Muscle of arm (tissue), 1 donor: ENCODE measurements at regions not wholly inside any gene's neighbourhood (a gene's known extent, or its start where the extent isn't known, plus 50 kb on each side); places are given as distances from the start of the nearest gene placed in this dataset.
"Not testable (repeated sequence)": the region's sequence is repeated elsewhere in the genome, so short reads cannot be mapped to it uniquely, and the experiment has no call there.

Experiments
- DNase-seq: peaks from one replicate; pipeline ENCODE4 v3.0.0-alpha.2; 2013

GRCh38 chr3:64806668-64807605 is 119.1 kb upstream of the ADAMTS9 start:
- DNase-seq = no peak

- no peak for DNase-seq
These were observed 118.2 kb upstream of the ADAMTS9 start for GRCh38 chr3:64805978-64806377.

- no peak for DNase-seq
These were observed 117.4 kb upstream of the ADAMTS9 start for GRCh38 chr3:64805248-64805647.

GRCh38 chr3:64803469-64803868 is 115.7 kb upstream of the ADAMTS9 start:
- no peak for DNase-seq

GRCh38 chr3:64802460-64802859 is 114.7 kb upstream of the ADAMTS9 start:
- DNase-seq = no peak

- DNase-seq = no peak
These were observed 114.1 kb upstream of the ADAMTS9 start for GRCh38 chr3:64801856-64802255.

GRCh38 chr3:64799606-64800005 is 111.8 kb upstream of the ADAMTS9 start:
- no peak for DNase-seq

DNA sequence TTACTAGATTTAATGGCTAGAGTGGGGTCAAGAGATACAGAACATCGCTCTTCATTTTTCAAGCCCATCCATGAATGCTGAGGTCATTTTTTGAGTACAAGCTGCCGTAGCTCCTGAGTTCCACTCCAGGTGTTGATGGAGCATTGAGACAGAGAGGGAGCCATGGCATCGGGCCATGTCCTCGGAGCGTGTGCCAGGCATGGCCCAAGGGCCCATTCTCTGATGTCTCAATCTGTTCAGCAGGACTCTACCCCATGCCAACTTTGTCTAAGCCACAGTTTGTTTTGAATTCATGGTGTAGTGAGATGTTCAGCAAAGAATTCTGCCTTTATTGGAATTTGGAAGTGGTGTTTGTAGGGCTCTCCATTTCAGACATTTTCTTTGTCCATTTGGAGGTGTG is 110.5 kb upstream of the ADAMTS9 start:
- DNase-seq = no peak

GRCh38 chr3:64796607-64797399 is 109.0 kb upstream of the ADAMTS9 start:
- no peak for DNase-seq

DNA sequence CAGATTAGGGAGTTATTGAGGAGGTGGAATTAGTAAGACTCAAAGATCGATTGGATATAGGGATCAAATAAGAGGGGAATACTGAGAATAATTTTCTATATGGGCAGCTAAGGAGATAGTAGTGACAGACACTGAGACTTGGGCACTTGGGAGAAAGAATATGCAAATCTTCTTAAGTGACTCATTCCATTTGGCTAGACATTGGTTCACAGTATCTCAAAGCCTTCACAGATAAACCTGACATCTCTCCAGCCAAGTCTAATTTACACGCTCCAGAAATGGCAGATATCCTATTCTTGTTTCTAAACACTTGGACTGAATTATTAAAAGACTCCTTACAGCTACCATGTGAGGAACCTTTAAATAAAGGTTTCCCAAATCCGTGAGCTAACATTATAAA is 104.6 kb upstream of the ADAMTS9 start:
- no peak for DNase-seq

GRCh38 chr3:64789111-64789510 is 101.3 kb upstream of the ADAMTS9 start:
- no peak for DNase-seq

DNA sequence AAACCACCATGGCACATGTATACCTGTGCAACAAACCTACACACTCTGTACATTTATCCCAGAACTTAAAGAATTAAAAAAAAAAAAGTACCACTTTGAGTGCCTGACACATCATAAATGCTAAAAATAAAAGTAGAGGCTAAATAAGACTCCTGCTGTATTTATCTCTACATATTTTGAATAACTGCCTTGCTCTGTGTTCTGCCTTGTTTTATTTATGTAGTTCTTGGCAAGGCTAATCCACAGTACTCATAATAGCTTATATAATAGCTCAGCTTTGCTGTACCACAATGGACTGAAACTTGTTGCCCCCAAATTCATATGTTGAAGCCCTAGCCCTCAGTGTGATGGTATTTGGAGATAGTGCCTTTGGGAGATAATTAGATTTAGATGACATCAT is 95.4 kb upstream of the ADAMTS9 start:
- no peak for DNase-seq

GRCh38 chr3:64780923-64781322 is 93.1 kb upstream of the ADAMTS9 start:
- not testable (repeated sequence) for DNase-seq

DNA sequence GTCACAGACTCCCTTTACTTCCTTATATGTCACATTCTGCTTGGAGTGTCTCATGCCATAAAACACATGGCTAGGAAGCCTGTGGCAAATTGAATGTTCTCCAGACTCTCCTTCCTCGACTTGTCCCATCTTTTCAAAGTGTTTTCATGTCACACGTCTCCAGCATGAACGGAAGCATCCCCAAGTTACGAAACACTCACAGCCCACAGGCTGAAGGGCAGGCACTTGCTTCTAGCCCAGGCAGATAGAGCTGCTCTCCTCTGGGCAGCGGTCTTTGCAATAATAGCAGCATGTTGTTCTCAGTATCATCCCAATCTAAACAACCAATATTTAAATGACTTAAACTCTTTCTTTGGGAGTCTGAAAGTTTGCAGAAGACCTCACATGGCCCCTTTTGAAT is 85.3 kb upstream of the ADAMTS9 start:
- DNase-seq = no peak

GRCh38 chr3:64766440-64766839 is 78.6 kb upstream of the ADAMTS9 start:
- DNase-seq = no peak

- DNase-seq = no peak
These were observed 78.1 kb upstream of the ADAMTS9 start for GRCh38 chr3:64765947-64766346.

DNA sequence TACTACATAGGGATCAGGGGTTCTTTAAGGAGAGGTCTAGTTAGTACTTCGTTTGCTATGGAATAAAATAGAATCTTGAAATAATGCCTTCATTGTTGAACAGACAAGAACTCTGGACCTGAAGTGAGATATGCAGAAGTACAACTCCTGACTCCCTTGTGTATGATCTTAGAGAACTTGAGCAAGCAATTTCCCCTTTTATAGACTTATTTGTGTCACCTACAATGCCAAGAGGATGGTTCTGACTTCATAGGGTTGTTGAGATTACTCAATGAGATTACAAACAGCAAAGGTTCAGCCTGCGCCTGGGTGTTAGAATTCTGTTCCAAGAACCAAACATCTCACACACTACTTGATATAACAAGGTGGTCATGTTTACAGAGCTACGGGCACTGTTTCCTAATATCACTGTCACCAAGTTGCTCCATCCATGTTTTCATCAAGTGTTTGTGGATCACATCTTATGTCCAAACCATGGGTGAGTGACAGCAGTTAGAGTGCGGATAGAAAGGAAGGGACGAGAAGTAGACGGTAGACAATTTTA is 76.7 kb upstream of the ADAMTS9 start:
- DNase-seq = no peak

DNA sequence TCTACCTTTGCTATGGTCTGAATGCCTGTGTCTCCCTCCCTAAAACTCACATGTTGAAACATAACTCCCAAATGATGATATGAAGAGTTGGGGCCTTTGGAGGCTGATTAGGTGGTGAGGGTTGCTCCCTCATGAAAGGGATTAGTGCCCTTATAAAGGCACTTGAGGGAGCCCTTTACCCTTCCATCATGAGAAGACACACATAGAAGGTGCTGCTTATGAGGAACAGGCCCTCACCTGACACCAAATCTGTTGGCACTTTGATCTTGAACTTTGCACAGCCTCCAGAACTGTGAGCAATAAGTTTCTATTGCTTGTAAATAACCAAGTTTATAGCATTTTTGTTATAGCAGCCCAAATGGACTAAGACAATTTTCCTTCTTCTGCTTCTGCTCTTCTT is 76.2 kb upstream of the ADAMTS9 start:
- DNase-seq = no peak

DNA sequence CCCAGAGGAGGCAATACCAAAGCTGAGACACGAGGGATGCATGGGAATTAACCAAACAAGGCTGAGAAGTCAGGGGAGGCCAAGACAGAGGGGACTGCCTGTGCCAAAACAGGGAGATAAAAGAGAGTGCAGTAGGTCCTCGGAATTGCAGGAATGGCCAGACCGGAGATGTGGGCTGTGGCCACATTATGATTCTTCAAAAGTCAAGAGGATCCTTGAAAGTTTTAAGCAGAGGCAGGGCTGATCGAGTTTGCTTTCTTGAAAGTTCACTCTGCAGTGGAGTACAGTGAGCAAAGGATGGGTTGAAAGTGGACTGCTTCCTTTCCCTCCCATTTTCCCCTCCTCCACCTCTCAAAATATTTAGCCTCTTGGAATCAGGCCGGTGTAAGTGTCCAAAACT is 73.9 kb upstream of the ADAMTS9 start:
- DNase-seq = no peak

GRCh38 chr3:64760258-64760657 is 72.5 kb upstream of the ADAMTS9 start:
- DNase-seq = no peak

DNA sequence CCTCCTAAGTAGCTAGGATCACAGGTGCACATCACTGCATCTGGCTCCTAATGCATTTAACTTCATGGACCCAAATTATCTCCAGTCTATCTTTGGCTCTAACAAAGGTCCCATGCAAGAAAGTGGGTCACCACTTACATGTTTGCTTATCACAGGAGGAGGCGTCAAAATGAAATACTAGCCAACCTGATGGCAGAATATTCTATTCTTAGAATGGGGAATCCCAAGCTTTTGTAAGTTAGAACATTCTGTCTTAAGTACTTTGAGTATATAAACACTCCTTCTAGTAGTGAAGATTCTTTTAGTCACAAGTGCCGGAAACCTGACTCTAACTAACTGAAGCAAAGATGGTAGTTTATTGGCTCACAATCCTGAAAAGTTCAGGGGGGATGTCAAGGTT is 72.0 kb upstream of the ADAMTS9 start:
- DNase-seq = no peak

- DNase-seq = no peak
These were observed 68.7 kb upstream of the ADAMTS9 start for GRCh38 chr3:64756398-64756986.
